GM12872 (cell line): ENCODE measurements at regions not wholly inside any gene's neighbourhood (a gene's known extent, or its start where the extent isn't known, plus 50 kb on each side); places are given as distances from the start of the nearest gene placed in this dataset.

Experiments
- TF ChIP-seq, protein P1 (sequence below): IDR thresholded peaks from 3 replicates; pipeline ENCODE4 v1.5.1; 2011; ENCODE audit warnings: low read depth, mild to moderate bottlenecking, low read length, moderate library complexity; ENCODE audit not compliant: insufficient read depth

DNA sequence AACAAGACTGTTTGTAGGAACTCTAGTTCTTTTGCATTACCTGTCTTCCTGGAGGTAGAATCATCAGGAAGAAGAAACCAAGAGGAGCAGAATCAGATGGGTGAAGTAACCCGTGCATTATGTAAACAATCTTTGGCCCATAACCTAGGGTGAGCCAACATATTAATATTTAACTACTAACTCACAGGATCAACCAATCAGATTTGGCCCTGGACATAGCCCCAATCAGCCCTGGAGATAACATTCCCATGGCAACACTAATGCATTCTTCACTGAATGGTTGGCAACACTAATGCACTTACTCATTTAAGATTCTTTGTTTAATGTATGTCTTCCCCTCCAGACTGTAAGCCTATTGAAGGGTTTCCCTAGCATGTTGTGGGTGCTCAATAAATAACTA, 72.0 kb upstream of the CTAGE1 start:
- TF ChIP-seq, protein P1, sequence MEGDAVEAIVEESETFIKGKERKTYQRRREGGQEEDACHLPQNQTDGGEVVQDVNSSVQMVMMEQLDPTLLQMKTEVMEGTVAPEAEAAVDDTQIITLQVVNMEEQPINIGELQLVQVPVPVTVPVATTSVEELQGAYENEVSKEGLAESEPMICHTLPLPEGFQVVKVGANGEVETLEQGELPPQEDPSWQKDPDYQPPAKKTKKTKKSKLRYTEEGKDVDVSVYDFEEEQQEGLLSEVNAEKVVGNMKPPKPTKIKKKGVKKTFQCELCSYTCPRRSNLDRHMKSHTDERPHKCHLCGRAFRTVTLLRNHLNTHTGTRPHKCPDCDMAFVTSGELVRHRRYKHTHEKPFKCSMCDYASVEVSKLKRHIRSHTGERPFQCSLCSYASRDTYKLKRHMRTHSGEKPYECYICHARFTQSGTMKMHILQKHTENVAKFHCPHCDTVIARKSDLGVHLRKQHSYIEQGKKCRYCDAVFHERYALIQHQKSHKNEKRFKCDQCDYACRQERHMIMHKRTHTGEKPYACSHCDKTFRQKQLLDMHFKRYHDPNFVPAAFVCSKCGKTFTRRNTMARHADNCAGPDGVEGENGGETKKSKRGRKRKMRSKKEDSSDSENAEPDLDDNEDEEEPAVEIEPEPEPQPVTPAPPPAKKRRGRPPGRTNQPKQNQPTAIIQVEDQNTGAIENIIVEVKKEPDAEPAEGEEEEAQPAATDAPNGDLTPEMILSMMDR: no peak

DNA sequence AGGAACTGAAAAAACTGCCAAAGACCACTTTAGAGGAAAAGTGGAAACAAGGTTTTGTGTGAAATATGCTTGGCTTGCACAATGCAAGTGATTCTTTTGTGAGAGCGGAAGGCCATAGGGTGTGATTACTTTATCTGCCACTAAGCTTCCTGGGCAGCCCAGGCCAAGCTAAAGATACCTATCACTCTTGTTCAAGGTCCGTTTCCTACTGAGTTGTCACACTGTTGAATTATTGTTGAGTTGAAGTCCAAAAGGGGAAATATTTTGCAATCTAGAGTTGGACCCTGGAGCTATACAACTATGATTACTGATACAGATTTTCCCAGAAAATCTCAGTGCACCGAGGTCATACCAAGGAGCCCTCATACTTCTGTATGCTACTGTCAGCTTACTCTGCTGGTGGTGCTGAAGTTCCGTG, 72.7 kb upstream of the CTAGE1 start:
- TF ChIP-seq, protein P1: no peak

DNA sequence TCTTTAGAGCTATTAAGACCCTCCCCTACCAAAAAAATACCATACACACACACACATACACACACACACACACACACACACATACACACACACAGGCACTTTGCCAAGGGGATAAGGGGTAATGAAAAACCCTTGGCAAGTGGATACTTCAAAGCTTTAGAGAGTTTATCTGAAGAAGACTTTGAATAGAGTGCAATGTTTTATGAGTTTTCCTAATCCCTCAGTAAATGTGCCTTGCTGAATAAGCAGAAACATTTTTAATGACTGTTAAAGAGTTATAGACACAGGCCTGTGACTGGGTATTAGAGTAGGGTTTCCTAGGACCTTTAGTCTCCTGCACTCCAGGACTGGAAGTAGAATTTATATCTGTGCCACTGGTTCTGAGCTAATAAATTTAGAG, 75.5 kb upstream of the CTAGE1 start:
- TF ChIP-seq, protein P1: no peak

DNA sequence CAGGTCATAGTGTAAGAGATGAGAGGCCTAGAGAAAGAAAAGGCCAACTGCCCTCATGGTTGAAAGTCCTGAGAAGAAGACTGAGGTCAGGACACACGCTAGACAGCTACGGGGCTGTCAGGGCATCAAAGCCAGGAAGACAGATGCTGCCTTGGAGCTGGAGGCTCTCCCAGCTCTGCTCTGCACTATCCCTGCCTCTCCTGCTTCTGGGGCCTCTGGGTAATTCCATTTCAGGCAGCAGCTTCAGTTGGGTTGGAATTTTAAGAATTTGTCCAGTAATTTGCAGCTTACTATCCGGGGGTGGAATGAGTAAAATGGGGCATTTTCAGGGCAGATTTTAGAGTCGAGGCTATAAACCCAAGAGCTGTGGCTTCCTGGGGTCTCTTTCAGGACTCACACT, 76.2 kb upstream of the CTAGE1 start:
- TF ChIP-seq, protein P1: no peak

DNA sequence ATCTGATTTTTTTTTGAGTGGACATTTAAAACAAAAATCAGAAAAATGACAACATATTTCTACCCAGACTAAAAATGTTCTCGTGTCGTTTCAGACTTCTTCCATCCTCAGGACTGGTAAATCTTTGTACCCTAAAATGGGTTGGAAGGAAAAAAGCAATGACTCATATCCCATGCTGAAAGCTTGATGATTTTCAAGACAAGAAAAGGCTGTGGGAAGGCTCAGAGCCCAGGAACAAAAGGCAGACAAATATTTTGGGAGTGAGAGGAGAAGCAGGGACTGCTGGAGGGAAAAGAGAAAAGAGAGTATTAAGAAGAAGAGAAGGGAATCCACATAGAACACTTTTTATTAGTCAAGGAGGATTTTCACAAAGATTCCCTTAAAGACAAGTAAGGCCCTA, 77.1 kb upstream of the CTAGE1 start:
- TF ChIP-seq, protein P1: no peak

DNA sequence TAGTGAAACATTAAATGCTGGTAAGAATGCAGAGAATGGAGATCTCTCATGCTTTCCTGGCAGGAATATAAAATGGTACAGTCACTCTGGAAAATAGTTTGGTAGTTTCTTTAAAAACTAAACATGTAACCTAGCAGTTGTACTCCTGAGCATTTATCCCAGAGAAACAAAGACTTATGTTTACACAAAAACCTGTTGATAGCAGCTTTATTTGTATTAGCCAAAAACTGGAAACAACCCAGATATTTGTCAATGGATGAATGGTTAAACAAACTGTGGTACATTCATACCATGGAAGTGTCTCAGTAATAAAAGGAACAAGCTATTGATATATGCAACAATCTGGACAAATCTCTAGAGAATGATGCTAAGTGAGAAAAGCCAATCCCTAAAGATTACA, 81.7 kb upstream of the CTAGE1 start:
- TF ChIP-seq, protein P1: no peak

DNA sequence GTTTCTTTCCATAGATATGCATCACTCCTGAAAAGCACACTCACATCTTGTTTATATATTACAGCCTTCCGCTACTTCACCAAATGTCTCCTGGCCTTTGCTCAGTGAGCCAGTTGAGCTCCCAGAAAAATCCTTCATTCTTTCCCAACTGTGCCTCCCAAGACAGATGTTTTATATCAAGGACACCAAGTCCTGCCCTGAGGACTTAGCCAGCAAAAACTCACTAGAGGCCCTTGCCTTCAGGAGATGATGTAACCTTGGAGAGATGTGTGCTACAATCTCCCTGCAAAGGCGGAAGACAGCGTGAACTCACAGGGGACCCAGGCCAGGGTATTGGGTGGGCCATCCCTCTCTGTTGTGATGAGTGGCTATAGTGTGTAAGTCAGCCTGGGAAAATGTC, 86.1 kb upstream of the CTAGE1 start:
- TF ChIP-seq, protein P1: no peak
